ENCODE measurements at regions not wholly inside any gene's neighbourhood (a gene's known extent, or its start where the extent isn't known, plus 50 kb on each side); places are given as distances from the start of the nearest gene placed in this dataset.

DNA sequence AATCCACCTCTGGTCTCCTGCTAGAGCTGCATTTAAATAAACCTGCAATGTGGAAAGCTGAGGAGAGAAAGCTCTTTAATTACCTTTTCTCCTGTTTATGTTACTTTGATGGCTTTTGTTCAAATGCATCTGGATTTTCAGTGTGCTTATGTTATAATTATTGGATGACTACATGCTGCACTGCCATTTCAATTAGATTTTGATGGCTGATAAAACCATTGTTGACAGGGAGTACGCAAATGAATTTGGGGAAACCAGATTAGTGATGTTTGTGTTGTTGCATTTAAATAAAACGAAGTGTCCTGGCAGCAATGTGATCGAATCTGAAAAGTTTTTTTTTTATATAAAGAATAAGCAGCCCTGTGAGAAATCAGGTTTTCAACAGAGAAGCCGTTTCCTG, 799.8 kb downstream of the DIAPH3 start:
- TF ChIP-seq TOX (CRISPR knock-in tag; IDR thresholded peaks at IDR 0.05; ENCODE audit: borderline replicate concordance): no peak
- TF ChIP-seq ZNF8 (CRISPR knock-in tag; IDR thresholded peaks at IDR 0.05): no peak
- no peak for TF ChIP-seq ZC3H10 (CRISPR knock-in tag; IDR thresholded peaks at IDR 0.05)
- no peak for TF ChIP-seq OSR1 (CRISPR knock-in tag; IDR thresholded peaks at IDR 0.05)
- TF ChIP-seq, protein P1, sequence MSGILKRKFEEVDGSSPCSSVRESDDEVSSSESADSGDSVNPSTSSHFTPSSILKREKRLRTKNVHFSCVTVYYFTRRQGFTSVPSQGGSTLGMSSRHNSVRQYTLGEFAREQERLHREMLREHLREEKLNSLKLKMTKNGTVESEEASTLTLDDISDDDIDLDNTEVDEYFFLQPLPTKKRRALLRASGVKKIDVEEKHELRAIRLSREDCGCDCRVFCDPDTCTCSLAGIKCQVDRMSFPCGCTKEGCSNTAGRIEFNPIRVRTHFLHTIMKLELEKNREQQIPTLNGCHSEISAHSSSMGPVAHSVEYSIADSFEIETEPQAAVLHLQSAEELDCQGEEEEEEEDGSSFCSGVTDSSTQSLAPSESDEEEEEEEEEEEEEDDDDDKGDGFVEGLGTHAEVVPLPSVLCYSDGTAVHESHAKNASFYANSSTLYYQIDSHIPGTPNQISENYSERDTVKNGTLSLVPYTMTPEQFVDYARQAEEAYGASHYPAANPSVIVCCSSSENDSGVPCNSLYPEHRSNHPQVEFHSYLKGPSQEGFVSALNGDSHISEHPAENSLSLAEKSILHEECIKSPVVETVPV (CRISPR knock-in tag; IDR thresholded peaks at IDR 0.05): no peak
- TF ChIP-seq, protein P2, sequence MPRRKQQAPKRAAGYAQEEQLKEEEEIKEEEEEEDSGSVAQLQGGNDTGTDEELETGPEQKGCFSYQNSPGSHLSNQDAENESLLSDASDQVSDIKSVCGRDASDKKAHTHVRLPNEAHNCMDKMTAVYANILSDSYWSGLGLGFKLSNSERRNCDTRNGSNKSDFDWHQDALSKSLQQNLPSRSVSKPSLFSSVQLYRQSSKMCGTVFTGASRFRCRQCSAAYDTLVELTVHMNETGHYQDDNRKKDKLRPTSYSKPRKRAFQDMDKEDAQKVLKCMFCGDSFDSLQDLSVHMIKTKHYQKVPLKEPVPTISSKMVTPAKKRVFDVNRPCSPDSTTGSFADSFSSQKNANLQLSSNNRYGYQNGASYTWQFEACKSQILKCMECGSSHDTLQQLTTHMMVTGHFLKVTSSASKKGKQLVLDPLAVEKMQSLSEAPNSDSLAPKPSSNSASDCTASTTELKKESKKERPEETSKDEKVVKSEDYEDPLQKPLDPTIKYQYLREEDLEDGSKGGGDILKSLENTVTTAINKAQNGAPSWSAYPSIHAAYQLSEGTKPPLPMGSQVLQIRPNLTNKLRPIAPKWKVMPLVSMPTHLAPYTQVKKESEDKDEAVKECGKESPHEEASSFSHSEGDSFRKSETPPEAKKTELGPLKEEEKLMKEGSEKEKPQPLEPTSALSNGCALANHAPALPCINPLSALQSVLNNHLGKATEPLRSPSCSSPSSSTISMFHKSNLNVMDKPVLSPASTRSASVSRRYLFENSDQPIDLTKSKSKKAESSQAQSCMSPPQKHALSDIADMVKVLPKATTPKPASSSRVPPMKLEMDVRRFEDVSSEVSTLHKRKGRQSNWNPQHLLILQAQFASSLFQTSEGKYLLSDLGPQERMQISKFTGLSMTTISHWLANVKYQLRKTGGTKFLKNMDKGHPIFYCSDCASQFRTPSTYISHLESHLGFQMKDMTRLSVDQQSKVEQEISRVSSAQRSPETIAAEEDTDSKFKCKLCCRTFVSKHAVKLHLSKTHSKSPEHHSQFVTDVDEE (CRISPR knock-in tag; IDR thresholded peaks at IDR 0.05): no peak
- TF ChIP-seq ESRRG (CRISPR knock-in tag; IDR thresholded peaks at IDR 0.05): no peak
- no peak for TF ChIP-seq ZFP3 (CRISPR knock-in tag; IDR thresholded peaks at IDR 0.05)
- TF ChIP-seq BACH2 (CRISPR knock-in tag; IDR thresholded peaks at IDR 0.05; ENCODE audit: borderline replicate concordance): no peak
- TF ChIP-seq, protein P3, sequence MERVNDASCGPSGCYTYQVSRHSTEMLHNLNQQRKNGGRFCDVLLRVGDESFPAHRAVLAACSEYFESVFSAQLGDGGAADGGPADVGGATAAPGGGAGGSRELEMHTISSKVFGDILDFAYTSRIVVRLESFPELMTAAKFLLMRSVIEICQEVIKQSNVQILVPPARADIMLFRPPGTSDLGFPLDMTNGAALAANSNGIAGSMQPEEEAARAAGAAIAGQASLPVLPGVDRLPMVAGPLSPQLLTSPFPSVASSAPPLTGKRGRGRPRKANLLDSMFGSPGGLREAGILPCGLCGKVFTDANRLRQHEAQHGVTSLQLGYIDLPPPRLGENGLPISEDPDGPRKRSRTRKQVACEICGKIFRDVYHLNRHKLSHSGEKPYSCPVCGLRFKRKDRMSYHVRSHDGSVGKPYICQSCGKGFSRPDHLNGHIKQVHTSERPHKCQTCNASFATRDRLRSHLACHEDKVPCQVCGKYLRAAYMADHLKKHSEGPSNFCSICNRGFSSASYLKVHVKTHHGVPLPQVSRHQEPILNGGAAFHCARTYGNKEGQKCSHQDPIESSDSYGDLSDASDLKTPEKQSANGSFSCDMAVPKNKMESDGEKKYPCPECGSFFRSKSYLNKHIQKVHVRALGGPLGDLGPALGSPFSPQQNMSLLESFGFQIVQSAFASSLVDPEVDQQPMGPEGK (CRISPR knock-in tag; IDR thresholded peaks at IDR 0.05; ENCODE audit: borderline replicate concordance): no peak
- TF ChIP-seq, protein P4, sequence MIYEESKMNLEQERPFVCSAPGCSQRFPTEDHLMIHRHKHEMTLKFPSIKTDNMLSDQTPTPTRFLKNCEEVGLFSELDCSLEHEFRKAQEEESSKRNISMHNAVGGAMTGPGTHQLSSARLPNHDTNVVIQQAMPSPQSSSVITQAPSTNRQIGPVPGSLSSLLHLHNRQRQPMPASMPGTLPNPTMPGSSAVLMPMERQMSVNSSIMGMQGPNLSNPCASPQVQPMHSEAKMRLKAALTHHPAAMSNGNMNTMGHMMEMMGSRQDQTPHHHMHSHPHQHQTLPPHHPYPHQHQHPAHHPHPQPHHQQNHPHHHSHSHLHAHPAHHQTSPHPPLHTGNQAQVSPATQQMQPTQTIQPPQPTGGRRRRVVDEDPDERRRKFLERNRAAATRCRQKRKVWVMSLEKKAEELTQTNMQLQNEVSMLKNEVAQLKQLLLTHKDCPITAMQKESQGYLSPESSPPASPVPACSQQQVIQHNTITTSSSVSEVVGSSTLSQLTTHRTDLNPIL (CRISPR knock-in tag; IDR thresholded peaks at IDR 0.05; ENCODE audit: low read depth): no peak
- no peak for TF ChIP-seq RARB (CRISPR knock-in tag; IDR thresholded peaks at IDR 0.05)
- TF ChIP-seq ZNF70 (CRISPR knock-in tag; IDR thresholded peaks at IDR 0.05): no peak
- TF ChIP-seq, protein P5, sequence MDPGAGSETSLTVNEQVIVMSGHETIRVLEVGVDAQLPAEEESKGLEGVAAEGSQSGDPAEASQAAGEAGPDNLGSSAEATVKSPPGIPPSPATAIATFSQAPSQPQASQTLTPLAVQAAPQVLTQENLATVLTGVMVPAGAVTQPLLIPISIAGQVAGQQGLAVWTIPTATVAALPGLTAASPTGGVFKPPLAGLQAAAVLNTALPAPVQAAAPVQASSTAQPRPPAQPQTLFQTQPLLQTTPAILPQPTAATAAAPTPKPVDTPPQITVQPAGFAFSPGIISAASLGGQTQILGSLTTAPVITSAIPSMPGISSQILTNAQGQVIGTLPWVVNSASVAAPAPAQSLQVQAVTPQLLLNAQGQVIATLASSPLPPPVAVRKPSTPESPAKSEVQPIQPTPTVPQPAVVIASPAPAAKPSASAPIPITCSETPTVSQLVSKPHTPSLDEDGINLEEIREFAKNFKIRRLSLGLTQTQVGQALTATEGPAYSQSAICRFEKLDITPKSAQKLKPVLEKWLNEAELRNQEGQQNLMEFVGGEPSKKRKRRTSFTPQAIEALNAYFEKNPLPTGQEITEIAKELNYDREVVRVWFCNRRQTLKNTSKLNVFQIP (CRISPR knock-in tag; IDR thresholded peaks at IDR 0.05; ENCODE audit: borderline replicate concordance, low read depth): no peak

Data from SK-N-SH treated with all-trans-retinoic acid at 6 μM for 48 hours (cell line).